C4-2B (cell line): ENCODE measurements at regions not wholly inside any gene's neighbourhood (a gene's known extent, or its start where the extent isn't known, plus 50 kb on each side); places are given as distances from the start of the nearest gene placed in this dataset.
"Not testable (repeated sequence)": the region's sequence is repeated elsewhere in the genome, so short reads cannot be mapped to it uniquely, and the experiment has no call there.

Experiments used
- ZFX ChIP-seq: fragments of 450-650 bp; IDR thresholded peaks from 2 replicates; pipeline ENCODE4 v1.6.1; 2017
- TF ChIP-seq, protein P1 (sequence below): fragments of 450-650 bp; conservative IDR thresholded peaks from 2 replicates; pipeline ENCODE4 v1.5.1; 2017; ENCODE audit warnings: mild to moderate bottlenecking

DNA sequence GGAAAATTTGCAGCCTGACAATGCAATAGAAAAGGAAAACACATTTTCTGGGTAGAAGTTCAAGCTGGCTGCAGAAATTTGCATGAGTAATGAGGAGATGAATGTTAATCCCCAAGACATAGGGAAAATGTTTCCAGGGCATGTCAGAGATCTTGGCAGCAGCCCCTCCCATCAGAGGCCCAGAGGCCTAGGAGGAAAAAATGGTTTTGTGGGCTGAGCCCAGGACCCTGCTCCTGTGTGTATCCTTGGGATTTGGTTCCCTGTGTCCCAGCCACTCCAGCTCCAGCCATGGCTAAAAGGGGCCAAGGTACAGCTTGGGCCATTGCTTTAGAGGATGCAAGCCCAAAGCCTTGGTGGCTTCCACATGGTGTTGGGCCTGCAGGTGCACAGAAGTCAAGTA is 115.4 kb downstream of the PRDM13 start:
- TF ChIP-seq, protein P1, sequence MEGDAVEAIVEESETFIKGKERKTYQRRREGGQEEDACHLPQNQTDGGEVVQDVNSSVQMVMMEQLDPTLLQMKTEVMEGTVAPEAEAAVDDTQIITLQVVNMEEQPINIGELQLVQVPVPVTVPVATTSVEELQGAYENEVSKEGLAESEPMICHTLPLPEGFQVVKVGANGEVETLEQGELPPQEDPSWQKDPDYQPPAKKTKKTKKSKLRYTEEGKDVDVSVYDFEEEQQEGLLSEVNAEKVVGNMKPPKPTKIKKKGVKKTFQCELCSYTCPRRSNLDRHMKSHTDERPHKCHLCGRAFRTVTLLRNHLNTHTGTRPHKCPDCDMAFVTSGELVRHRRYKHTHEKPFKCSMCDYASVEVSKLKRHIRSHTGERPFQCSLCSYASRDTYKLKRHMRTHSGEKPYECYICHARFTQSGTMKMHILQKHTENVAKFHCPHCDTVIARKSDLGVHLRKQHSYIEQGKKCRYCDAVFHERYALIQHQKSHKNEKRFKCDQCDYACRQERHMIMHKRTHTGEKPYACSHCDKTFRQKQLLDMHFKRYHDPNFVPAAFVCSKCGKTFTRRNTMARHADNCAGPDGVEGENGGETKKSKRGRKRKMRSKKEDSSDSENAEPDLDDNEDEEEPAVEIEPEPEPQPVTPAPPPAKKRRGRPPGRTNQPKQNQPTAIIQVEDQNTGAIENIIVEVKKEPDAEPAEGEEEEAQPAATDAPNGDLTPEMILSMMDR: not testable (repeated sequence)
- not testable (repeated sequence) for TF ChIP-seq ZFX
